ENCODE measurements at regions not wholly inside any gene's neighbourhood (a gene's known extent, or its start where the extent isn't known, plus 50 kb on each side); places are given as distances from the start of the nearest gene placed in this dataset.

DNA sequence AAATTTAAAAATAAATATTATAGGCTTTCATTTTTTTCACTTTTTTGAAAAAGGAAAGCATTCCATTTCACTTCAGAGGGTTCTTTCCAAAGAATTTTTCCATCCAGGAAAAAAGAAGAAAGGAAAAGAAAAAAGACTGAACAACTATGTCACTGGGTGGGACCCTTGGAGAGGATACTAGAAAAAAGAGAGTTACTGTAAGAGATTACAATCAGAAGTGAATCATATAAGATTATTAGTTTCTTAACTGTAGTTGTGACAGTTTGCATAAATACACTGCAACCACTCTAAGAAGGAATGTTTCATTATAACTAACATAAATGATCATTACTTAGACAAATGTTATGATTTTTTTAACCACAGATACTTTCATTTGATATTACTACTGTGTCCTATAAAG is 87.8 kb downstream of the KLF12 start:
- no peak for TF ChIP-seq CTCF (IDR thresholded peaks at IDR 0.05)
- TF ChIP-seq, protein P1, sequence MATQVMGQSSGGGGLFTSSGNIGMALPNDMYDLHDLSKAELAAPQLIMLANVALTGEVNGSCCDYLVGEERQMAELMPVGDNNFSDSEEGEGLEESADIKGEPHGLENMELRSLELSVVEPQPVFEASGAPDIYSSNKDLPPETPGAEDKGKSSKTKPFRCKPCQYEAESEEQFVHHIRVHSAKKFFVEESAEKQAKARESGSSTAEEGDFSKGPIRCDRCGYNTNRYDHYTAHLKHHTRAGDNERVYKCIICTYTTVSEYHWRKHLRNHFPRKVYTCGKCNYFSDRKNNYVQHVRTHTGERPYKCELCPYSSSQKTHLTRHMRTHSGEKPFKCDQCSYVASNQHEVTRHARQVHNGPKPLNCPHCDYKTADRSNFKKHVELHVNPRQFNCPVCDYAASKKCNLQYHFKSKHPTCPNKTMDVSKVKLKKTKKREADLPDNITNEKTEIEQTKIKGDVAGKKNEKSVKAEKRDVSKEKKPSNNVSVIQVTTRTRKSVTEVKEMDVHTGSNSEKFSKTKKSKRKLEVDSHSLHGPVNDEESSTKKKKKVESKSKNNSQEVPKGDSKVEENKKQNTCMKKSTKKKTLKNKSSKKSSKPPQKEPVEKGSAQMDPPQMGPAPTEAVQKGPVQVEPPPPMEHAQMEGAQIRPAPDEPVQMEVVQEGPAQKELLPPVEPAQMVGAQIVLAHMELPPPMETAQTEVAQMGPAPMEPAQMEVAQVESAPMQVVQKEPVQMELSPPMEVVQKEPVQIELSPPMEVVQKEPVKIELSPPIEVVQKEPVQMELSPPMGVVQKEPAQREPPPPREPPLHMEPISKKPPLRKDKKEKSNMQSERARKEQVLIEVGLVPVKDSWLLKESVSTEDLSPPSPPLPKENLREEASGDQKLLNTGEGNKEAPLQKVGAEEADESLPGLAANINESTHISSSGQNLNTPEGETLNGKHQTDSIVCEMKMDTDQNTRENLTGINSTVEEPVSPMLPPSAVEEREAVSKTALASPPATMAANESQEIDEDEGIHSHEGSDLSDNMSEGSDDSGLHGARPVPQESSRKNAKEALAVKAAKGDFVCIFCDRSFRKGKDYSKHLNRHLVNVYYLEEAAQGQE (IDR thresholded peaks at IDR 0.05; ENCODE audit: insufficient read depth in 1 of 2, low read depth in 2 of 2, low read length in 1 of 2): no peak
- no peak for TF ChIP-seq SIN3A (IDR thresholded peaks at IDR 0.05; ENCODE audit: borderline replicate concordance, insufficient read depth, low read depth, low read length)
- no peak for TF ChIP-seq POLR2AphosphoS5 (IDR thresholded peaks at IDR 0.05; ENCODE audit: low read depth, low read length)
- no peak for TF ChIP-seq TCF7L2 (IDR thresholded peaks at IDR 0.05; ENCODE audit: low read depth, low read length)
